ENCODE measurements at regions not wholly inside any gene's neighbourhood (a gene's known extent, or its start where the extent isn't known, plus 50 kb on each side); places are given as distances from the start of the nearest gene placed in this dataset.
"Not testable (repeated sequence)": the region's sequence is repeated elsewhere in the genome, so short reads cannot be mapped to it uniquely, and the experiment has no call there.

- not testable (repeated sequence) for H3K27ac ChIP-seq (ENCODE audit: low read depth)
- H3K9me3 Mint-ChIP-seq, result peaks cover 52% of the 10 kb centered on the region
Measured at GRCh38 chr21:28563933-28564332, 428.7 kb downstream of the LTN1 start.

DNA sequence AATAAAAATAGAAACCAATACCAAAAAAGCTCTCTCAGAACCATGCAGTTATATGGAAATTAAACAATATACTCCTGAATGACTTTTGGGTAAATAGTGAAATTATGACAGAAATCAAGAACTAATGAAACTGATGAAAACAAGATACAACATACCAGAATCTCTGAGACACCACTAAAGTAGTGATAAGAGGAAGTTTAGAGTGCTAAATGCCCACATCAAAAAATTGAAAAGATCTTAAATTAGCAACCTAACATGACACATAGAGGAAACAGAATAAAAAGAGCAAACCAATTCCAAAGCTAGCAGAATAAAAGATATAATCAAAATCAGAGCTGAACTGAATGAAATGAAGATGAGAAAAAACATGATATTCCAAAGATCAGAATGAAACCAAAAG is 430.9 kb downstream of the LTN1 start:
- H3K27me3 Mint-ChIP-seq (ENCODE audit: insufficient read depth, low read depth, poor library complexity), result no peaks in the 10 kb centered on the region
- H3K9me3 Mint-ChIP-seq, result peaks cover 57% of the 10 kb centered on the region

More at GRCh38 chr21:28563933-28564332, 428.7 kb downstream of the LTN1 start:
- not testable (repeated sequence) for H3F3A ChIP-seq (replicated peaks; ENCODE audit: low read depth); H3K9me2 ChIP-seq (ENCODE audit: insufficient read depth); H3K4me3 Mint-ChIP-seq; H3K4me1 ChIP-seq (ENCODE audit: insufficient read depth); H3K4me1 Mint-ChIP-seq; DNase-seq (ENCODE audit: low spot score); H3K79me2 ChIP-seq (replicated peaks; ENCODE audit: insufficient read depth); H3K27me3 Mint-ChIP-seq (ENCODE audit: insufficient read depth, low read depth, poor library complexity); H3K4me2 ChIP-seq; H2AFZ ChIP-seq; H3K27me3 ChIP-seq (ENCODE audit: insufficient read depth); ATAC-seq; H4K20me1 ChIP-seq (replicated peaks; ENCODE audit: insufficient read depth); H3K27ac Mint-ChIP-seq; H3K4me3 ChIP-seq; H3K36me3 ChIP-seq (ENCODE audit: insufficient read depth)
- H3K36me3 Mint-ChIP-seq (ENCODE audit: low read depth), result peaks cover 21% of the 10 kb centered on the region

More for the DNA sequence above, 430.9 kb downstream of the LTN1 start:
- Histone ChIP-seq H3K4me3 (no peak overlapping the region), H3K4me1 (ENCODE audit: insufficient read depth) (no peaks in the 10 kb centered on the region), H3K27me3 (ENCODE audit: insufficient read depth) (no peaks in the 10 kb centered on the region), H3K9me2 (ENCODE audit: insufficient read depth) (peaks cover 6% of the 10 kb centered on the region; the same call in 1 of the 2 replicates), H2AFZ (no peak overlapping the region), H3K79me2 (replicated peaks; ENCODE audit: insufficient read depth) (no peaks in the 10 kb centered on the region), H3K27ac (ENCODE audit: low read depth) (no peak overlapping the region), H3K4me2 (no peak overlapping the region), H4K20me1 (replicated peaks; ENCODE audit: insufficient read depth) (no peaks in the 10 kb centered on the region), H3F3A (replicated peaks; ENCODE audit: low read depth) (no peaks in the 10 kb centered on the region), H3K36me3 (ENCODE audit: insufficient read depth) (no peaks in the 10 kb centered on the region)
- H3K4me3 Mint-ChIP-seq, result no peak overlapping the region
- peaks cover 21% of the 10 kb centered on the region for H3K36me3 Mint-ChIP-seq (ENCODE audit: low read depth)
- TF ChIP-seq STAT1 (IDR thresholded peaks at IDR 0.05; ENCODE audit: unreplicated experiment), result no peak
- TF ChIP-seq EZH2 (IDR thresholded peaks at IDR 0.05; ENCODE audit: low read depth, unreplicated experiment), result no peak
- TF ChIP-seq CTCF (conservative IDR thresholded peaks at IDR 0.05; ENCODE audit: low read depth in 2 of 2), result no peak
- TF ChIP-seq EZH2phosphoT487 (IDR thresholded peaks at IDR 0.05; ENCODE audit: unreplicated experiment), result no peak
- TF ChIP-seq REST (IDR thresholded peaks at IDR 0.05; ENCODE audit: unreplicated experiment), result no peak
- TF ChIP-seq ETS1 (IDR thresholded peaks at IDR 0.05), result no peak
- H3K4me1 Mint-ChIP-seq, result no peaks in the 10 kb centered on the region; the same call in 2 of the 3 replicates
- no peak for ATAC-seq
- DNase-seq (ENCODE audit: low spot score), result no peak
- no peak overlapping the region for H3K27ac Mint-ChIP-seq

Measured in GM23338 (cell line).